ENCODE measurements at regions not wholly inside any gene's neighbourhood (a gene's known extent, or its start where the extent isn't known, plus 50 kb on each side); places are given as distances from the start of the nearest gene placed in this dataset.

DNA sequence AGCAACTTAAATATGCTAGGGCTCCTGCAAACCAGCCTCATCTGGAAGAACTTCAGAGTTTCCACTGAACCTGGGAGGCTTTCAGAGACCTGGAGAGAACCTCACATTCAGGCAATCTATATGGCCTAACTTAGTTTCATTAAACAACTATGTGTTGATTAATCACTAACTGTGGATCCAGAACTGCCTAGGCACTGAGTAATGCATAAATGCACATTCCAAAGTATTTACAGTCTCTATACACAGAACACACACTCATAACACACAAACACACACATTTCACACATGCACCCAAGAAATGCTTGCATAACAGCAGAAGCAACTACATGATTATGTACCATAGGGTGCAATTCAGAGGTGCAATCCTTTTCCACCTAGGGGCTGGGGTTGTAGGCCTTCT lies 552.8 kb downstream of the BCL11A start:
- no peak overlapping the region for H2AFZ ChIP-seq (ENCODE audit: control insufficient read depth, low read depth, low read length)
- no TSS peak for BruUV-seq (replicated peaks)

More for the DNA sequence above, 552.8 kb downstream of the BCL11A start:
- H3K4me1 ChIP-seq (ENCODE audit: control insufficient read depth, insufficient read depth, low read length) = no peaks in the 10 kb centered on the region
- in situ Hi-C loops (cut with MboI) = no loop called here
- H3K9me3 ChIP-seq (replicated peaks; ENCODE audit: control insufficient read depth, insufficient read depth, low read length) = no peaks in the 10 kb centered on the region
- CTCF ChIA-PET = no interaction called here
- H3K79me2 ChIP-seq (ENCODE audit: control insufficient read depth, insufficient read depth, low read length) = no peaks in the 10 kb centered on the region
- RAD21 ChIA-PET (ENCODE audit: unreplicated experiment) = no interaction called here
- SMC1A ChIA-PET (ENCODE audit: uncharacterized antibody, unreplicated experiment) = interaction anchor here (0.8 kb wide), 1 partner anchor 177 kb away, joined by 3 read pairs; no protein-coding TSS in a partner anchor
- H3K4me3 ChIP-seq = no peak overlapping the region
- POLR2A ChIA-PET = no interaction called here
- ATAC-seq (no peak), FAIRE-seq (no peak), DNase-seq (ENCODE audit: low read depth, low spot score) (no peak)
- H4K20me1 ChIP-seq (ENCODE audit: control insufficient read depth, insufficient read depth) = no peaks in the 10 kb centered on the region
- intact Hi-C loops (cut with micrococcal nuclease; ENCODE audit: unreplicated experiment) = no loop called here
- no peak overlapping the region for H3K27ac ChIP-seq (ENCODE audit: control insufficient read depth, insufficient read depth)
- H3K36me3 ChIP-seq (ENCODE audit: control insufficient read depth in 2 of 2, insufficient read depth in 2 of 2, low read length in 1 of 2) = no peaks in the 10 kb centered on the region
- H3K9ac ChIP-seq (ENCODE audit: control insufficient read depth, insufficient read depth, low read length) = no peak overlapping the region
- H3K27me3 ChIP-seq (replicated peaks in 1 of 2; ENCODE audit: control insufficient read depth in 2 of 2, insufficient read depth in 2 of 2, low read length in 1 of 2) = peaks cover 0 to under 1% of the 10 kb centered on the region in 2 experiments; a peak in 2 of 4 replicates
- H3K4me2 ChIP-seq (ENCODE audit: control insufficient read depth, insufficient read depth) = no peak overlapping the region
- no peak for TF ChIP-seq POU2F2 (IDR thresholded peaks at IDR 0.05; ENCODE audit: borderline replicate concordance, low read depth, low read length)
- TF ChIP-seq IKZF1 (conservative IDR thresholded peaks at IDR 0.05) = no peak
- TF ChIP-seq CREM (IDR thresholded peaks at IDR 0.05; ENCODE audit: low read depth) = no peak
- TF ChIP-seq, protein P1, sequence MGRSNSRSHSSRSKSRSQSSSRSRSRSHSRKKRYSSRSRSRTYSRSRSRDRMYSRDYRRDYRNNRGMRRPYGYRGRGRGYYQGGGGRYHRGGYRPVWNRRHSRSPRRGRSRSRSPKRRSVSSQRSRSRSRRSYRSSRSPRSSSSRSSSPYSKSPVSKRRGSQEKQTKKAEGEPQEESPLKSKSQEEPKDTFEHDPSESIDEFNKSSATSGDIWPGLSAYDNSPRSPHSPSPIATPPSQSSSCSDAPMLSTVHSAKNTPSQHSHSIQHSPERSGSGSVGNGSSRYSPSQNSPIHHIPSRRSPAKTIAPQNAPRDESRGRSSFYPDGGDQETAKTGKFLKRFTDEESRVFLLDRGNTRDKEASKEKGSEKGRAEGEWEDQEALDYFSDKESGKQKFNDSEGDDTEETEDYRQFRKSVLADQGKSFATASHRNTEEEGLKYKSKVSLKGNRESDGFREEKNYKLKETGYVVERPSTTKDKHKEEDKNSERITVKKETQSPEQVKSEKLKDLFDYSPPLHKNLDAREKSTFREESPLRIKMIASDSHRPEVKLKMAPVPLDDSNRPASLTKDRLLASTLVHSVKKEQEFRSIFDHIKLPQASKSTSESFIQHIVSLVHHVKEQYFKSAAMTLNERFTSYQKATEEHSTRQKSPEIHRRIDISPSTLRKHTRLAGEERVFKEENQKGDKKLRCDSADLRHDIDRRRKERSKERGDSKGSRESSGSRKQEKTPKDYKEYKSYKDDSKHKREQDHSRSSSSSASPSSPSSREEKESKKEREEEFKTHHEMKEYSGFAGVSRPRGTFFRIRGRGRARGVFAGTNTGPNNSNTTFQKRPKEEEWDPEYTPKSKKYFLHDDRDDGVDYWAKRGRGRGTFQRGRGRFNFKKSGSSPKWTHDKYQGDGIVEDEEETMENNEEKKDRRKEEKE (IDR thresholded peaks at IDR 0.05) = no peak
- no peak for TF ChIP-seq CEBPB (IDR thresholded peaks at IDR 0.05; ENCODE audit: borderline replicate concordance in 1 of 2, low read depth in 2 of 2, low read length in 2 of 2)
- no peak for TF ChIP-seq FOS (IDR thresholded peaks at IDR 0.05; ENCODE audit: borderline replicate concordance, extremely low read depth, insufficient read length)
- TF ChIP-seq, protein P2, sequence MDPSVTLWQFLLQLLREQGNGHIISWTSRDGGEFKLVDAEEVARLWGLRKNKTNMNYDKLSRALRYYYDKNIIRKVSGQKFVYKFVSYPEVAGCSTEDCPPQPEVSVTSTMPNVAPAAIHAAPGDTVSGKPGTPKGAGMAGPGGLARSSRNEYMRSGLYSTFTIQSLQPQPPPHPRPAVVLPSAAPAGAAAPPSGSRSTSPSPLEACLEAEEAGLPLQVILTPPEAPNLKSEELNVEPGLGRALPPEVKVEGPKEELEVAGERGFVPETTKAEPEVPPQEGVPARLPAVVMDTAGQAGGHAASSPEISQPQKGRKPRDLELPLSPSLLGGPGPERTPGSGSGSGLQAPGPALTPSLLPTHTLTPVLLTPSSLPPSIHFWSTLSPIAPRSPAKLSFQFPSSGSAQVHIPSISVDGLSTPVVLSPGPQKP (IDR thresholded peaks at IDR 0.05; ENCODE audit: low read depth, low read length) = no peak
- TF ChIP-seq RELA (IDR thresholded peaks at IDR 0.05; ENCODE audit: borderline replicate concordance, partially characterized antibody) = no peak
- TF ChIP-seq ZBED1 (IDR thresholded peaks at IDR 0.05; ENCODE audit: borderline replicate concordance) = no peak
- TF ChIP-seq MYC (IDR thresholded peaks at IDR 0.05; ENCODE audit: insufficient read depth, insufficient read length, insufficient replicate concordance, low read length, severe bottlenecking) = no peak
- TF ChIP-seq ESRRA (IDR thresholded peaks at IDR 0.05; ENCODE audit: low read length) = no peak
- no peak for TF ChIP-seq ZZZ3 (IDR thresholded peaks at IDR 0.05; ENCODE audit: control insufficient read depth, insufficient read length, low read depth)
- no peak for TF ChIP-seq ZNF207 (IDR thresholded peaks at IDR 0.05; ENCODE audit: borderline replicate concordance)
- TF ChIP-seq, protein P3, sequence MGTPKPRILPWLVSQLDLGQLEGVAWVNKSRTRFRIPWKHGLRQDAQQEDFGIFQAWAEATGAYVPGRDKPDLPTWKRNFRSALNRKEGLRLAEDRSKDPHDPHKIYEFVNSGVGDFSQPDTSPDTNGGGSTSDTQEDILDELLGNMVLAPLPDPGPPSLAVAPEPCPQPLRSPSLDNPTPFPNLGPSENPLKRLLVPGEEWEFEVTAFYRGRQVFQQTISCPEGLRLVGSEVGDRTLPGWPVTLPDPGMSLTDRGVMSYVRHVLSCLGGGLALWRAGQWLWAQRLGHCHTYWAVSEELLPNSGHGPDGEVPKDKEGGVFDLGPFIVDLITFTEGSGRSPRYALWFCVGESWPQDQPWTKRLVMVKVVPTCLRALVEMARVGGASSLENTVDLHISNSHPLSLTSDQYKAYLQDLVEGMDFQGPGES (IDR thresholded peaks at IDR 0.05) = no peak
- TF ChIP-seq, protein P4, sequence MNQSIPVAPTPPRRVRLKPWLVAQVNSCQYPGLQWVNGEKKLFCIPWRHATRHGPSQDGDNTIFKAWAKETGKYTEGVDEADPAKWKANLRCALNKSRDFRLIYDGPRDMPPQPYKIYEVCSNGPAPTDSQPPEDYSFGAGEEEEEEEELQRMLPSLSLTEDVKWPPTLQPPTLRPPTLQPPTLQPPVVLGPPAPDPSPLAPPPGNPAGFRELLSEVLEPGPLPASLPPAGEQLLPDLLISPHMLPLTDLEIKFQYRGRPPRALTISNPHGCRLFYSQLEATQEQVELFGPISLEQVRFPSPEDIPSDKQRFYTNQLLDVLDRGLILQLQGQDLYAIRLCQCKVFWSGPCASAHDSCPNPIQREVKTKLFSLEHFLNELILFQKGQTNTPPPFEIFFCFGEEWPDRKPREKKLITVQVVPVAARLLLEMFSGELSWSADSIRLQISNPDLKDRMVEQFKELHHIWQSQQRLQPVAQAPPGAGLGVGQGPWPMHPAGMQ (IDR thresholded peaks at IDR 0.05; ENCODE audit: borderline replicate concordance) = no peak
- TF ChIP-seq CBX5 (IDR thresholded peaks at IDR 0.05; ENCODE audit: low read depth) = no peak
- no peak for TF ChIP-seq TARDBP (IDR thresholded peaks at IDR 0.05; ENCODE audit: borderline replicate concordance)
- no peak for TF ChIP-seq ETV6 (conservative IDR thresholded peaks at IDR 0.05 in 1 of 2, IDR thresholded peaks at IDR 0.05 in 1 of 2; ENCODE audit: borderline replicate concordance in 1 of 2, low read depth in 1 of 2)
- no peak for TF ChIP-seq TCF7 (IDR thresholded peaks at IDR 0.05; ENCODE audit: borderline replicate concordance)

All from GM12878 (cell line).